GM18861 (cell line): ENCODE measurements at regions not wholly inside any gene's neighbourhood (a gene's known extent, or its start where the extent isn't known, plus 50 kb on each side); places are given as distances from the start of the nearest gene placed in this dataset.
"Not testable (repeated sequence)": the region's sequence is repeated elsewhere in the genome, so short reads cannot be mapped to it uniquely, and the experiment has no call there.

ENCODE experiments used
- ATAC-seq: cut with Tn5 transposase; IDR thresholded peaks from one replicate; pipeline ENCODE4 v1.9.1; 2021; ENCODE audit not compliant: unreplicated experiment

GRCh38 chr4:77438549-77438948 lies 167.1 kb upstream of the CXCL13 start:
- ATAC-seq: no peak

GRCh38 chr4:77443941-77444340 lies 161.7 kb upstream of the CXCL13 start:
- no peak for ATAC-seq

DNA sequence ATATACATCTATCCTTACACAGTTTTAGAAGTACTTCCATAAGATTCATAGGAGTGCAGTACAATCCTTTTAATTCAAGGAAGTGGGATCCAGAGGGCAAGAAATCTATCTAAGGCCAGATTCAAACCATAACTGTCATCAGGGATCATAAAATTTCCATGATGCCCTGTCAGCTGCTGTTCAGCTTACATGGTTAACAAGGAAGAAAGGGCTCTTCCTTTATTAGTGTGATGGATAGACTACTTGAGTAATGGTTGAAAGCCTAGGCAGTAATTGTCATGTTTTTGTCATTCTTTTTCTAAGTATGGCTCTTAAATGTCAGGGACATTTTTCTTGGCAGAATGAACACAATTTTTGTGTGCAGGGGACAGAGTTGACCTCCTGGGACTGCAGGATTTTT lies 159.8 kb upstream of the CXCL13 start:
- ATAC-seq: no peak

DNA sequence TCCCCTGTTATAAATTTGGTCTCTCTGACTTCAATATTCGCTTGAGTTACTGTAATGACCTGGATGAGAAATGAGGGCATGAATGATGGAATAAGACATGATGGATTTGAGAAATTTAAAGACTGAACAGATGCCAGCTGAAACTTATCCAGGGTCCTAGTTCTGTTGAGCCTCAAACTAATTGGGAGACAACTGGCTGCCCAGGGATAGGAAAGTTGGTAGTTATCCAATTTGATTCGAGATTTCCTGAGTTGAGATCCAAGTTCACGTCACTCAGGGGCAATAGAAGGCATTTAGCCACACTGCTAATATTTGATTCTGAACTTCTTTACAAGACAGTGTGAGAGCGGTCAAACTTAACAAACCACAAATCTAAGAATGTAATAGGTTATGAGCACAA lies 159.0 kb upstream of the CXCL13 start:
- ATAC-seq: no peak

DNA sequence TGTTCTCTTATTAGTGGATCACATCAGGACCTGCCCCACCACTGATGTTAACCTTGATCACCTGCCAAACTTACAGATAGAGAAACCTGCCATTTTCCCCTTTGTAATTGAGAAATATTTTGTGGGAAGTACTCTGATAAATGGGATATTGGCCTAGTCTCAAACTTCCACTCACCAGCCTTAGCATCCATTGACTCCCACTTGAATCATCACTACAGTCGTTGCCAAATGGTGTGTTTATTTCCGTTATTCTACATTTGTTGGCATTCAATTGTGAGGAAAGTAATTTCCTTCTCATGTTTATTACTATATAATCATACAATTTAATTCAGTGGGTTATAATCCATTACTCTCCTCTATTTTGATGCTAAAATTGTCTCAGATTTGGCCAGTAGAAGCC lies 156.4 kb upstream of the CXCL13 start:
- no peak for ATAC-seq

- no peak for ATAC-seq
Observed at GRCh38 chr4:77450006-77450405, 155.6 kb upstream of the CXCL13 start.

GRCh38 chr4:77451530-77451929 lies 154.1 kb upstream of the CXCL13 start:
- no peak for ATAC-seq

GRCh38 chr4:77452117-77452516 lies 153.5 kb upstream of the CXCL13 start:
- not testable (repeated sequence) for ATAC-seq

- no peak for ATAC-seq
Observed at GRCh38 chr4:77453911-77454310, 151.7 kb upstream of the CXCL13 start.

GRCh38 chr4:77454858-77455257 lies 150.8 kb upstream of the CXCL13 start:
- ATAC-seq: no peak

DNA sequence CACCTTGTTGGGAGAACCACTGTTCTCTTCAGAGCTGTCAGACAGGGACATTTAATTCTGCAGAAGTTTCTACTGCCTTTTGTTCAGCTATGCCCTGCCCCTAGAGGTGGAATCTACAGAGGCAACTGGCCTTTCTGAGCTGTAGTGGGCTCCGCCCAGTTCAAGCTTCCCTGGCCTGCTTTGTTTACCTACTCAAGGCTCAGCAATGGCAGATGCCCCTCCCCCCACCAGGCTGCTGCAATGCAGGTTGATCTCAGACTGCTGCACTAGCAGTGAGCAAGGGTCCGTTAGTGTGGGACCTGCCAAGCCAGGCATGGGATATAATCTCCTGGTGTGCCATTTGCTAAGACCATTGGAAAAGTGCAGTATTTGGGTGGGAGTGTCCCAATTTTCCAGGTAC lies 141.5 kb upstream of the CXCL13 start:
- ATAC-seq: not testable (repeated sequence)

DNA sequence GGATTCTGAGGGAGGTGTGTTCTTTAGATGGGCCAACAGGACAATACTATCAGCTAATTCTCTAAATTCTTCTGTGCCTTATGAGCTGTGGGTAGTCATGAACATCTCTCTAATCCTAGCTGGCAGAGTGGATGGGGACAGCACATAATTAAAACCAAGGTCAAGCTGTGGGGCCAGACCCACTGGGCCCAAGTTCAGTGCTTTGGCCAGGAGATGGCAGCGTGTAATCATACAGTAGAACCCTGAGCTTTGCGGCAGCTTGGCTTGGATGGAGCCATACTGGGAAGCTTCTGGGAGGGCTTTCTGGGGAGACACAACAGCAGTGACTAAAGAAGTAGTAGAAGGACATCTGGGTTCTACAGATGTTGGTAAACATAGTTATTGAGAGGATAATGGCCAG lies 140.3 kb upstream of the CXCL13 start:
- ATAC-seq: no peak

DNA sequence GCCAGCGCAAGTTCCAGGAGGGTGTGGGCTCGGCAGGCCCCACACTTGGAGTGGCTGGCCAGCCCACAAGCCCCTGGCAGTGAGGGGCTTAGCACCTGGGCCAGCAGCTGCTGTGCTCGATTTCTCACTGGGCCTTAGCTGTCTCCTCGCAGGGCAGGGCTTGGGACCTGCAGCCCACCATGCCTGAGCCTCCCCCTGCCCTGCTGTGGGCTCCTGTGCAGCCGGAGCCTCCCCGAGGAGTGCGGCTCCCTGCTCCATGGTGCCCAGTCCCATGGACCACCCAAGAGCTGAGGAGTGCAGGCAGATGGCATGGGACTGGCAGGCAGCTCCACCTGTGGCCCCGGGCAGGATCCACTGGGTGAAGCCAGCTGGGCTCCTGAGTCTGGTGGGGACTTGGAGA lies 139.2 kb upstream of the CXCL13 start:
- no peak for ATAC-seq

- ATAC-seq: no peak
Observed at GRCh38 chr4:77471821-77472495, 133.7 kb upstream of the CXCL13 start.

DNA sequence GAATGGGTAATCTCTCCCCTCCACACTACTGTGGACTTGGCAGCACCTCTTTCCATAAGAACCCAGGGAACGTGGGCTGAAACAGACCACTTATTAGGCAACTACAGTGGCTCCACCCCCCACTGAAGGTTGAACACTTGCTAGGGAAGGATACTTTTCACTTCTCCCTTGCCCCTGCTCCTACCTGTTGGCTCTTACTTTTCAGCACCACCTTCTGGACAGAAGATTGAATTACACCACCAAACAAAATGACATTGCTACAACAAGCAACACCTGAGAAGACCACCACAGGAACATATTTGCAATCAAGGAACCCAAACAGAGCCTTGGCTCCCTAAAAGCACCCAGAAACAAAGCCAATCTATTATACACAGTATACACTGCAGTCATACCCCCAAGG lies 132.1 kb upstream of the CXCL13 start:
- peak; percentile 72 for ATAC-seq

DNA sequence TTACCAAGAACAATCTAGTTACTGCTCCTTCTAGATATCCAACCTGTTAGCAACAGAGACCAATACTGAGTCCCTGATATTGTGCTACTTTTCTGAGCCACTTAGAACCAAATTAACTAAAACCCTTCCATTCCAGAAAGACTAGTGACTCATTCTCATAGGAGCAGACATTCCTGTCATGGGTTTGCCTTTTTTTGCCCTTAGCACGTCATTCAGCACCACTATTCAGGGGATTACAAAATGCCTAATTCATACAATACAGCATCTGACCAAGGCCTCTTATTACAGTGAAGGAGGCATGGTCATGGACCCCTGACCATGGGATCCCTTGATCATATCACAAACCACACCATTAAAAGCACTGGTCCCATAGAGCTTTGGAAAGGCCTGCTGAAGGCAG lies 123.8 kb upstream of the CXCL13 start:
- ATAC-seq: no peak

DNA sequence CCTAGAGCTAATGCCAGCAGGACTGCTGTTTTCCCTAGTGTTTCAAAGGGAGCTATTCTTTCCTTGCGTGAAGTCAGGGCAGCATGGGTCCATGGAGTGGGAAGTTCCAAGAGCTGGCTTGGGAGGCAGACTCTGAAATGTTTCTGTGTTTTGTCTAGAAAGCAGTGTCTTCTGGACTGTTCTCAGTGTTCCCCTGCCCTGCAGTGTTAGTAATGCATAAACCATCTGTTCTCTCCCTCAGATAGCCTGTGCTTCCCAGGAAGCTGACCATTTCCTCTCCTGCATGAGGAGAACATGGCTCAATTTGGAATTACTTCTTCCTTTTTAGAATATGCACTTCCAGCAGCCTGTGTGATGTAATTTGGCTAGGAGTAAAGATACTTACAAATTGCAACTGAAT lies 116.7 kb upstream of the CXCL13 start:
- ATAC-seq: no peak

- ATAC-seq: no peak
Observed at GRCh38 chr4:77493120-77493752, 112.4 kb upstream of the CXCL13 start.

DNA sequence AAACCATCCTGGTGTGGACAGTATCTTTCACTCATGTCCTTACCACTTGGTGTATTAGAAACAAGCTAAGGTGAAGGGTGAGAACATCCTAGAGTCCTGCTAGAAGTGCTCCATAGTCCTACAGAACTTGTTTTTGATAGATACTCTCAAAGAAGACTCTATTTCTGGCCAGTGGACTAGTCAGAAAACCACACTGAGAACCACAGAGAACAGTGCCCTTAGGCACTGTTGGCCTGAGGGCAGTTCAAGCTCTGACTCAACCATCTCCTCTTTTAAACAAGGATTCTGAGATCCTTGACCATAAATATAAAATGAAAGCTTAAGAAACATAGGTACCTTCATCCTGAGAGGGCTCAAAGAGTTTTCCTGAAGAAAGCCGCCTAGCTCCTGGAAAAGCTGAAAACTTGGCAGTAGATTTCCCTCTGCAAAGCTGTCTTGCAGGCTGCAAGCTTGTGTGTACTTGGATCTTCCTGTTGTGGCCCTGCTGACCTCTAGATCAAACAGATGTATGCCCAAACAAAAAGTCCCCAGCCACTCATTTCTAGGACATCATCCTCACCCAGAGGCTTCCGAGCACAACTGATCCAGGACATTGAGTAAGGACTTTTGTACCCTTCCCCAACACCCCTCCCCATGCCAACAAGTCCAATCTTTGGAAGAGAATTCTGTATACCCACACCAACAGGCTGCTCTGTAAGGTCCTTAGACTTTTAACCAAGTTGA lies 111.6 kb upstream of the CXCL13 start:
- ATAC-seq: no peak

DNA sequence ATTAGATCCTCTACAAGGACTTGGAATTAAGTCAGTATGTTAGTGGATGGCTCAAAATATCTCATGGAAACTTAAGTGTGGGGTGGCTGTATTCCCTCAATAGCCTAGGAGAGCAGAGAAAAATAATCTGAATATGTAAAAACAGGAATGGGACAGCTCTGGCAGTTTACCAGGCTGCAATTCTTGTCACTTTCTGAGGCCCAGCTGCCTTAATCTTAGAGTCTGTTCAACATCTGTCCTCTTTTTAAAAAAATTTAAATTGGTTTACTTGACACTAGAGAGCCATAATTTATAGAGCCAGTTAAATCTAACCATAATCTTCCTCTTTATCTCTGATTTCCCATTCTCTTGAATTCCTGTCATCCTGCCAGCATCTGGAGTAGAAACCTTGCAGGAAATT lies 109.2 kb upstream of the CXCL13 start:
- no peak for ATAC-seq

GRCh38 chr4:77500801-77501200 lies 104.8 kb upstream of the CXCL13 start:
- no peak for ATAC-seq

GRCh38 chr4:77501240-77501639 lies 104.4 kb upstream of the CXCL13 start:
- no peak for ATAC-seq
